ENCODE measurements at regions not wholly inside any gene's neighbourhood (a gene's known extent, or its start where the extent isn't known, plus 50 kb on each side); places are given as distances from the start of the nearest gene placed in this dataset.
"Not testable (repeated sequence)": the region's sequence is repeated elsewhere in the genome, so short reads cannot be mapped to it uniquely, and the experiment has no call there.

DNA sequence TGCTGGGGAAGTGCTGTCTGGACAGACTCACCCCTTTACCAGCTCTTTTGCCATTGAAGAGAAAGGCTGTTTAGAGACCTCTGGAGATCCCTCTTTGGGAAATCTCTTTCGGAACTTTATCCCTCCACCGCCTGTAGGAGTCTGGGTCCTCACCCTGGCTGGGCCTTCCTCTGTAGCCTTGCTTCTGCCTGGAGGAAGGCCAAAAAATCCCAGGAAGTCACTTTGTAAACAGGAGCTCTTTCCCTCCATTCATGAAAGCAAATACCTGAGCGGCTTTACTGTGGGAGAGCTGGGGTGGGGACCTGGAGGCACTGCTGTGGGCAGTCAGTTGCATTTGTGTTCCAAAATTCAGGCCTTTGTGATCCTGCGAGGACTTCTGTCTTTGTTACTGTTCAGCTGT, 126.2 kb downstream of the KLF6 start:
- no peak for DNase-seq

DNA sequence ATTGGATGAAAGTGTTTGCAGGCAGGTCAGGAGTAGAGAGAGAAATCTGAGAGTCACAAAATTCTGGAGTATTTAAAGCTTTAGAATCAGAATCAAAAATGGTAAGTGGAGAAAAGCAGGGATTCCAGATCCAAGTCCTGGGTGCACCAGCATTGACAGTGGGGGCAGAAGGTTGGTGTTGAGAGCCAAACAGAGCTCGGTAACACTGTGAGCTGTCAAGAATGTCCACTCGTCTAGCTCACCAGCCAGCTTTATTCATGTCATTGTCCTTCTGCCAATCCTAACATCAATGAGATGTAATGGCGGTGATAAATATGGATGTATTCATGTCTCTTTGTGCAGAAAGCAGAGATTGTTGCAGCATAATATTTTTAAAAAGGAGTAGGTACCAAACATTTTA, 128.8 kb downstream of the KLF6 start:
- DNase-seq: no peak

DNA sequence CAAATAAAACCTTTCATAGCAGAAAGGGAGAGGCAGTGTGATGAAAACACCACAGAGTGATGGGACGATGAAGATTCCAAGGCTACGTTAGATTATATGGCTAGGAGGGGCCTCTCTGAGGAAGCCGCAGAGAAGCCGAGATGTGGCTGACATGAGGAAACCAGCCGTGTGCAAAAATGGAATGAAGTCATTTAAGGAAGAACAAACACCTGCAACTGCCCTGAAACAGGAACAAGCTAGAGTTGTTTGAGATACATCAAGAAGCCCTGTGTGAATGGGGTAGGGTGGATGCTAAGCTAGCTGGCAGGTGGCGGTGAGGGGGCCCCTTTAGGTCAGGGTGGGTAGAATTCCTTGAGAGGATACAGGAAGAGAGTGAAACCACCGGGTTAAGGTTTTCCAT, 129.5 kb downstream of the KLF6 start:
- no peak for DNase-seq

DNA sequence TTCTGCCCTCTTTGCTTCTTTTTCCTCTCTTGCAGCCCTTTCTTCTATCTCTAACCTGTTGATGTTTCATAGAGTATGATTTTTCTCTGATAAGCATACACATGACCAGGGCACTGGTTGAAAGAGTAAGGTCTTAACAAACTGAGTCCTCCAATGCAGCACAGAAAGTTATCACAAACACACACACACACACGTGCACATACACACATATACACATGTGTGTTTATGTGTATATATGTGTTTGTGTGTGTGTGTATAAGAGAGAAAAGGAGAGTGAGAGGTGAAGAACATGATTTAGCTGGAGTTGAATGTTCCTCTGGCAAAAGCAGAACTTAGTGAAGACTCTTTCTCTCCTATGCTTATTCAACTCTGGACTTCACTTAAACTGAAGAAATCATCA, 130.0 kb downstream of the KLF6 start:
- no peak for DNase-seq

DNA sequence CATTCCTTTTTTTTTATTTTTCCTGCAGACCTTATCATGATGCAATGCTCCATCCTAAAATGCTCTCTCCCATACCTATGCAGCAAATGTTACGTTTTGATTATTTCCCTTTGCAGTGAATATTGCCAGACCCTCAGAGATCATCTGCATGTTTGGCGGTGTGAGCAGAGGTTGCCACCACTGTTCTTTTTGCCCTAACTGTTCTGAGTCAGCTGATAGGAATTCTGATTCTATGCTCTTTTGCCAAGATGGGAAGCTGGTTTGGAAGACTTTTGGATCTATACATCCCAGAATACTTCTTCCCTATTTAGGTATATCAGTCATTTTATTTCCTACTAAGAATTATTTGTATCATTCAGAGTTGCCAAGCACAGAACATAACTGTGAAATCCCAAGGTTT, 130.5 kb downstream of the KLF6 start:
- DNase-seq: no peak

DNA sequence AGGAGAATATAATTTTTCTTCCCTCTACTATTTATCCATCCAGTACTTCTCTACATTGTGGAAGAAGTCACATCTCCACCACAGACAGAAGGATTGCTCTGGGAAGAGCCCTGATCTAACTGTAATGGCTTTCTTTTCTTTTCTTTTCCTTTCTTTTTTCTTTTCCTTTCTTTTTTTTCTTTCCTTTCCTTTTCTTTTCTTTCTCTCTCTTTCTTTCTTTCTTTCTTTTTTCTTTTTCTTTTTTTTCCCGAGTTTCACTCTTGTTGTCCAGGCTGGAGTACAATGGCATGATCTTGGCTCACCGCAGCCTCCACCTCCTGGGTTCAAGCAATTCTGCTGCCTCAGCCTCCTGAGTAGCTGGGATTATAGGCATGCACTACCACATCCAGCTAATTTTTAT, 131.7 kb downstream of the KLF6 start:
- DNase-seq: not testable (repeated sequence)

DNA sequence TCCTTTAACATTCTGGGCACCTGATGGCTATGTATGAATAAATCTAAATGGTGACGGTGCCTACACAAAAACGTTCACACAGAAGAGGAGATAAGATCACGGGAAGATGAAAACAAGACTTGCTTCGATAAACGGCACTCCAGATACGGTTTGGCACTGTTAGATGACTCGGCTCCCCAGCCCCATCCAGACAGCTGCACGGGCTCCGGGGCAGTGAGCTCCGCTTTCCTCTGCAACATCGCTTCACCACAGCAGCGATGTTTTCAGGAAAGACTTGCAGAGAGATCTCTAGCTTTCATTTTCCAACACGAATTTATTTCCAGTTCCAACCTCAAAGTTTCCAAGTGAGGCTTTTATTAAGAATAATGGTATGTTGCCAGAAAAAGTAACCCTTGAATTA, 132.1 kb downstream of the KLF6 start:
- DNase-seq: no peak

DNA sequence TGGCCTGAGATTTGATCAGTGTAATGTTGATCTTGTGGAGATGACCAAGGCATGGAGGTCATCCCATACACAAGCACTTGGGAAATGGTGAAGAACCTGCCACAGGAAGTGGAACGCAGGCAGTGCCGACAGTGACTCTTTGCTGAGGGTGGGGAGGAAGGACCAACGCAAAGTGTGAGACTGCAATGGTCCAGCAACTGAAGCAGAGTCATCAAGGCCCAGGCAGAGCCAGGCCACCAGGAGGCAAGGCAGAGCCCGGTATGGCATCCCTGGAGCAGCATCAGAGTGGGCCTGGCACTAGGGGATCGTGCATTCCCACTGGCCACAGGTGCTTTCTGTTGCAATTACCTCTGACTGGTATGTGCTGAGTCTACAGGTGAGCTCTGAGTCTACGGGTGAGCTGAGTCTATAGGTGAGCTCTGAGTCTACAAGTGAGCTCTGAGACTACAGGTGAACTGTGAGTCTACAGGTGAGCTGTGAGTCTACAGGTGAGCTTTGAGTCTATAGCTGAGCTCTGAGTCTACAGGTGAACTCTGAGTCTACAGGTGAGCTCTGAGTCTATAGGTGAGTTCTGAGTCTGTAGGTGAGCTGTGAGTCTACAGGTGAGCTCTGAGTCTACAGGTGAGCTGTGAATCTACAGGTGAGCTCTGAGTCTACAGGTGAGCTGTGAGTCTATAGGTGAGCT, 132.9 kb downstream of the KLF6 start:
- no peak for DNase-seq

DNA sequence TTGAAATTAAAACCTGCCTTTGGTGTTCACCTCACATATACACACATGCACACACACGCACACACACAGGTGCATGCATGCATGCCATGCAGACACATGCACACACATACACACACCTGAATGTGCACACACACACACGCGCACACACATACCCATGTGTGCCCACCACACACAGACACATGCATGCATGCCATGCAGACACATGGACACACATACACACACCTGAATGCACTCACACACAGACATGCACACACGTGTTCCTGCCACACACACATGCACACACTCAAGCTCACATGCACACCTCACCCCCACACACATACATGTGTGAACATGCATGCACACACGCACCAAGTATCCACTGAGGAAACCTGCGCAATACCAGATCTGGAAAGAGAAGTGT, 136.4 kb downstream of the KLF6 start:
- no peak for DNase-seq

DNA sequence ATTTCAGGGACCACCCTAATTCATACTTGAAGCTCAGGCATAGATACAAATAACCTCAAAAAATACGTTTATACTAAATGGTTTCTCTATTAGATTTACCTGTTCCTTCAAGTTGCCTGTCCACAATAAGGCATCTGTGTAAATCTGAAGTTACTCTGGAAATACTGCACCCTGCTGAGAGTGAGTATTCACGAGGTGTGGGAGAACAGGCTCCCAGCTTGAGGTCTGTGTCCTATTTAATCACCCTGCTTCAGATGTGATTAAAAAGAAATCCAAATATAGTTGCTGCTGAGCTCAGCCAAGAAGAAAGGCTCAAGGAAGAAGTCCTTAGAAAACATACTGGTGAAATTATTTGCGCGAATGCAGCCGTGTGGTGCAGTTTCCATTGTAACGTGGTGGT, 136.8 kb downstream of the KLF6 start:
- DNase-seq: no peak

DNA sequence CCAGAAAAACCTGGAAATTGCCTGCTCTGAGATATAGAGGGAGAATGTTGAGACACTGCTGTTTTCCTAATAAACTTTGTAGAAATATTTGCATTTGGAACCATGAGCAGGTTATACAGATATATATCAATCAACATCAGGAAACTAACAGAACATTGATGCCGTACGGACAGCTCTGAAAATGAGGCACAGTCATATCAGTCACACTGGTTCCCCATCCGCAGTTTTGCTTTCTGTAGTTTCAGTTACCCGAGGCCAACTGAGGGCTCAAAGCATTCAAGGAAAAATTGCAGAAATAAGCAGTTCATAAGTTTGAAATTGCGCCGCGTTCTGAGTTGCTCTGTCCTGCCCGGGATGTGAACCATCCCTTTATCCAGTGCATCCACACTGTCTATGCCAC, 137.9 kb downstream of the KLF6 start:
- no peak for DNase-seq

DNA sequence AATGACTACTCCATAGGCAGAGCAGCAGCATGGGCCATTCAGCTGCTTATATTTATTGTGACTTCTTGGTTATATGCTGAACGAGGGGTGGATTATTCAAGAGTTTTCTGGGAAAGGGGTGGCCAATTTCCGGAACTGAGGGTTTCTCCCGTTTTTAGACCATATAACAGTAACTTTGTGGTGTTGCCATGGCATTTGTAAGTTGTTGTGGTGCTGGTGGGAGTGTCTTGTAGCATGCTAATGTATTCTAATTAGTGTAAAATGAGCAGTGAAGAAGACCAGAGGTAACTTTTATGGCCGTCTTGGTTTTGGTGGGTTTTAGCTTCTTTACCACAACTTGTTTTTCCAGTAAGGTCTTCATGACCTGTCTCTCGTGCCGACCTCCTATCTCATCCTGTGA, 139.6 kb downstream of the KLF6 start:
- no peak for DNase-seq

DNA sequence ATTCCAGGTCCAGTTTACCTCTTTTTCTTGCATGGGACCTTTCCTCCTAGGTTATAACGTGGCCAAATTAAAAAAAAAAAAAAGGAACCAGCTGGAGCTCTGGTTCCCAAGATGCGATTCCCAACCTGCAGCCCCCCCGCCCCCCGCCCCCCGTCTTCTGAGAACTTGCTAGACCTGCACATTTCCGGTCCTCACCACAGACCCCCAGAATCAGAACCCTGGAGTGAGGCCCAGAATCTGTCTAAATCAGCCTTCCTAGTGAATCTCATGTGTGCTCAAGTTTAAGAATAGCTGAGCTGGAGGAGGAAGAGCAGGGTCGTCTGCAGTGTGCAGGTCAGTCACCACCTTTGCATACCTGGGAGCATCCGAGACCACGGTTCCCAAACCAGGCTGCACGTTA, 144.2 kb downstream of the KLF6 start:
- no peak for DNase-seq

DNA sequence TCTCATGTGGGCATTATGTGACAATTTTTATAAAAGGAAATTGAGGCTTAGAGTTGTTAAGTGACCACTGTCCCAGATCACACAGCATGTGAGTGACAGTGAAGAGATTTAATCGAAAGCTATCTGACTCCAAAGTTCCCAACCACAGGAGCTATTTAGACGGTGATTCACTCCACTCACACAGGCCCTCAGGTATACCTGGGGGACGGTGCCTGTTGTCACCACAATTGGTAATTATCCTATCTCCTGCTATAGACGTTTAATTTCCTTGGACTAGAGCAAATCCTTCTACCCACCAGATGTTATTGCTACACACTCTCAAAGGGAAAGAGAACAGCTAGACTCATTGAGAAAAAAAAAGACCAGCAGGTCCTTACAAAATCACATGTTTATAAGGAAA, 145.5 kb downstream of the KLF6 start:
- no peak for DNase-seq

DNA sequence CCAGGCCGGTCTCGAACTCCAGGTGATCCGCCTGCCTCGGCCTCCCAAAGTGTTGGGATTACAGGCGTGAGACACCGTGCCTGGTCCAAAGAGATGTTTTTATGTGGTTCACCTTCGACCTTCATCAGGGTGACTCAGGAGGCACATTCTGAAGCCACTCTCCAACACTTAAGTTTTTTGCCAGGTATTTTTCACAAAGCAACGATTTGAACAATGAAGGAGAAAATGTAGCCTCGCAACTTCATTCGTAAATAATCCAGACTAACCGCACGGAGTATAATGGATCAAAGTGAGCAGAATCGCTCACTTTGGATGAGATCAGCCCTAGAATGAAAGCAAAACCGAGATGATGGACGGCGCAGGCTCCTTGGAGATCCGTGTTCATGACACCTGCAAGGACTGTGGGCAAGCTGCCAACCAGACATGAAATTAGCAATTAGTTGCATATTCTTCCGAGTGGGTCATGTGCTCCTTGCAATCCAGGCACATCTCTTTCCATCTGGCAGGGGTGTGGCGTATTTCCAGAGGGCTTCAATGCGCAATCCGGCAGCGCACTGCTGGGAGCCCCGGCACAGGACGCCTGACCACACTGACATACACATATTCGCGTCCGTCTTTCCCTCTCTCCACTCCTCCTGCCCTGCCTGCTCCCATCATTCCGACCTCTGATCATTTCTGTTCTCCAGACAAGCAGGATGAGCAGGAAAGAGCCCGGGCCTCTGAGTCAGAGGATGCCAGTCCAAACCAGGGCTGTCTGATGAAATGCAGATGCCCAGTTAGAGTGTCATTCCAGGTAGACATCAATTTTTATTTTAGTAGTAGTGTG, 148.4 kb downstream of the KLF6 start:
- DNase-seq: peak; percentile 52

DNA sequence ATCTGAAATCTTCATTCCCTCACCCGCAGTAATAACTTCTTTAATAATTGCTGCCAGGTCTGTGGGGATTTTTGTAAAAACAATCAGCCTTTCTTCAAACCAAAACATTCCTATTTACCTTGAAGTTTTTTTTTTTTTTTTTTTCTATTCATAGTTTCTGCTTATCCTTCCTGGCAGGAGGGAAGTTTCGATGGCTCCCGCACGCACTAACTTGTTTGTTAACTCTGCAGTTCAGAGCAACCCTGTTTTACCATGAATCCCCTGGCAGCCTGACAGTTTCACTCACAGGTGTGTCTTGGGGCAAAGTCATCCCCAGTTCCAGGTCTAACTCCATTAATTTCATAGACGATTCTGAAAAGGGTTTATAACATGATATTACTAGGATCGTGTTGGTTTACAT, 149.3 kb downstream of the KLF6 start:
- DNase-seq: no peak

DNA sequence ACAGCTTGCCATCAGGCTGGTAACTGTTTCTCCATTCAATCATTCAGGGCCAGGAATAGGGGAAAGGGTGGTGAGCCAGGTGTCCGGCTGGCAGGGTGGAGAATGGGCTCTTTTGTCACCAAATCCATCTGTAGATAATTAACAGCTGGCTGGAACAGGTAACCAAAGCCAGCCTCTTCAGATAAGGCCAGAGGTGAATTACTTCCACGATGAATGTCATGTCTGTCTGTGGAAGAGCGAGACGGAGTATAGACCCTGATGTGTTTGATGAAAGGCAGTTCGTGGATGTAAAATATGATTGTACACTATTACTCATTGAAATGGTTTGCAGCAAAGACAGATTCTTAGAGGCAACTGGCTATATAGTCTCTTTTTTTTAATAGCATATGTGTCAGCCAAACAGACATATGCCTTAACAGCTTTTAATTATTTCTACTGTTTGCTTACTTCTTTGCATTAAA, 149.8 kb downstream of the KLF6 start:
- DNase-seq: no peak

DNA sequence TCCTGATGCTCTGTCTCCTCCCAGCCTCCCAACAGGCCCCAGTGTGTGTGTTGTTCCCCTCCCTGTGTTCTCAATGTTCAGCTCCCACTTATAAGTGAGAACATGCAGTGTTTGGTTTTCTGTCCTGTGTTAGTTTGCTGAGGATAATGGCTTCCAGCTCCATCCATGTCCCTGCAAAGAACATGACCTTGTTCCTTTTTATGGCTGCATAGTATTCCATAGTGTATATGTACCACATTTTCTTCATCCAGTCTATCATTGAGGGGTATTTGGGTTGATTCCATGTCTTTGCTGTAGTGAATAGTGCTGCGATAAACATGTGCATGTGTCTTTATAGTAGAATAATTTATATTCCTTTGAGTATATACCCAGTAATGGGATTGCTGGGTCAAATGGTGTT, 150.4 kb downstream of the KLF6 start:
- DNase-seq: not testable (repeated sequence)

DNA sequence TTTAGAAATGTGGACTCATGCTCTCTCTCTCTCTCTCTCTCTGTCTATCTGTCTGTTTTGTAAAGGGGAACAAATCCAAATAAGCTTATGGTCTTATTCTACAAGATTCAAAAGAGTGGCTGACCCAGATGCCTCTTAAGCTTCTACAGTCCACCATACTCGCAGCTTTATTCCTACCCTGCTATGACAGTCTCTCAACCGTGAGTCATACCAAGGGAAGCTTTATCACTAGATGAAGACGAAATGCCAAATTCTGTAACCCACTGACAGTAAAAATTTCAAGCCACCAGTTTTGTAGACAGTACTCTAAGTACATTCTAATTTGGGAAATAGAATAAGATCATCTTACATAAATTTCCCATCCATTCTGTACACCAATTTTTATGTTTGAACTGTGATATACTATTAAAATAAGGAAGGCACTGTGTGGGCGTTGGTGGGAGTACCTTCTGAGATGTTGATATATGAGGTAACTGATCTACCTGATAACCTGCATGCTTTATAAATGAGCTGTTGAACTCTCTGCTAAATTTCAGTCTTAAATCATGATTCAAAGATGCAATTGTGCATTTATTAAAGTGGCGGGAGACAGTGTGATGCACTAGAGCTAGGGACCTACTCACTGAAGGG, 153.2 kb downstream of the KLF6 start:
- no peak for DNase-seq

DNA sequence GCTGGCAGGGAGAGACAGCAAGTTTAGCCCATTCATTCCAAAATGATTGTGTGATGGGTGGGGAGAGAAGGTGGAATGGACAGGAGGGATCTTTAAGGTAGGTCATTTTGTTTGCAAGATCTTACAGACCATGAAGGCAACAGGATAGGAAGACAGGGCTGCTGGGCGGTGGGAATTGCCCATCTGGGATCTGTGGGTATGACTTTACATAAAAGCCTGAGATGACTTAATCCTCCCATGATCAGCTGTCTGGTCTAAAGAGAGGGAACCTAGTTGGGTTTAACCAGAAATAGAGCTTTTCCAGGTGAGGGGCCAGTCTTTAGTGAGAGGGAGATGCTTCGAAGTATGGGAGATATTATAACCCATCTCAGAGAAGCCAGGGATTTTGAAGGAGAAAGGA, 153.7 kb downstream of the KLF6 start:
- no peak for DNase-seq

DNA sequence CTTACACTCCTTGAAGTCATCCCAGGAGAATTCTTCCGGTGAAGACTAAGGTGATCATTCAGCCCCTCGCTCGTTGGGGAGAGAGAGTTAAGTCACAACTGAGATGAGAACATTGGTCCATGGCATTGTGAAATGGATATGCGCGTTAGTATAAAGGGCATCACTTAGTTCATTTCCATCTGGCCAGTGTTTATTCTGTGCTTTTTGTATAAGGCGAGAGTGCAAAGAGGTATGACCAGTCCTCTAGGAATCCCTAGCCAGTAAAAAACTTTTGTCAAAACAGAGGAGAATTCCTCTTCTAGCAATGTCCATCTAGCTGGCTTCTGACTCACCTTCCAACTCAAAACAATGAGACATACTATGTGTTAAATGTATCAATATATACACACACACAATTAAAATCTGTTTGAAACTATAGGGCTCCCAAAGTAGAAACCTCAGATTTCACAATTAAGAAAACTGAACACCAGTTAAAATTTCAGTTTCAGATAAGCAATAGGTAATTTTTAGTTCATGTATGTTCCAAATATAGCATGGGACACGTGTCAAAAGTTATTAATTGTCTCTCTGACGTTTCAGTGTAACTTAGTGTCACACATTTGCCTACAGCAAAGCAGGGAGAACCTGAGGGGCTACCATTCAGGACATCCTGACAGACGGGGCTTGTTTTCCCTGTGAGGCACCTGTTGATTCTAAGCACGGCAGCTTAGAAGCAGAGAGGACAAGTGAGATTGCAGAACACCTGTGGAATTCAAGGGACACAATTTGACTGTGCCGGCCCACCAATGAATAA, 158.9 kb downstream of the KLF6 start:
- no peak for DNase-seq

DNA sequence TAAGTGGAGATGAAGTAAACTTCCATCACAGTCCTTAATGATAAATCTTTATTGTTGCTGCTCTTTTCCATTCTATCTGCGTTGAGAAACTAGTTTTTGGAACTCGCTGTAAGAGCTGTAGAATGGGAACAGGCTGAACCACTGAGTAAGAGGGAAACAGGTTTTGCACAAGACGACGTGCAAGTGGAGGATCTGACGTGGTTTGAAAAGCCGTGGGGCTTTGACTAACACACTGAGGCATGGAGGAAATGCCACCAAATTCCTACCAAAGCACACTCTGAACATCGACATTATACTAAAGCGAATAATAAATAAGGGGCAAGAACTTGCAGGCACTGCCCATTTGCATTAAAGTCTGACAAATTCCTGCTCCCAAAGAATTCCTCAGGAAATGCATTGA, 160.6 kb downstream of the KLF6 start:
- DNase-seq: no peak

DNA sequence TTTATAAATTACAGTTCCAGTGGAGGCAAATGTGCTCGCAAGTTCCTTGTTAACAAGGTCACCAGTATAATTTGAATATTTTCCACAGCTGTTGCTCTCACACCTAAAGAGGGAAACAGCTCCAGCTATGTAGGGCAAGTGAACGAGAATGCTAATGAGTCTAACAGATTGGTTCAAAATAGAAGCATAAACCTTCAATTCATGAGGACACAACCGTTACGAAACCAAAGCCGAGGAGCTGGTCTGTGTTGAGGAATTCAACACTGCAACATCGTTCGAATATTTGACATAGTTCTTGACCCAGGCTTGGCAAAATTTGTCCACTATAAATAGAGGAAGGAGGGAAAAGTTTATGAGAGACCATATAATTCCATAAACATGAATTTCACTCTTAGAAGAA, 161.3 kb downstream of the KLF6 start:
- DNase-seq: no peak
